HepG2 (cell line): ENCODE measurements at regions not wholly inside any gene's neighbourhood (a gene's known extent, or its start where the extent isn't known, plus 50 kb on each side); places are given as distances from the start of the nearest gene placed in this dataset.

Experiments
- ATAC-seq: fragments of 200-7000 bp; cut with Tn5 transposase; 3 replicates; pipeline ENCODE4 v1.9.1; 2020; ENCODE audit warnings: mild to moderate bottlenecking, moderate library complexity
- BruUV-seq: library from RNA; stranded (reverse); fragments of 400-500 nt; replicated peaks from 2 replicates; lab custom pipeline; 2021; lab: Mats Ljungman, UMichigan
- CTCF ChIA-PET: fragments of 300-600 bp; formaldehyde crosslinking; extraction: SDS; loops from one replicate; lab custom pipeline; 2021; ENCODE audit warnings: low total read pairs, inconsistent platforms, low intra/inter-chr PET ratio; lab: Yijun Ruan, JAX
- POLR2A ChIA-PET: fragments of 350-600 bp; sonication (Branson Sonifier 250); formaldehyde crosslinking; loops from one replicate; lab custom pipeline; 2020; ENCODE audit warnings: antibody characterized with exemption, inconsistent platforms; lab: Yijun Ruan, JAX
- DNase-seq: peaks from one replicate; pipeline ENCODE4 v3.0.0-alpha.2; 2015; ENCODE audit warnings: low spot score
- FAIRE-seq: peaks from 3 replicates; lab custom pipeline; 2011; peaks lifted over from hg19 to GRCh38; lab: Jason Lieb, UNC
- H2AFZ ChIP-seq: one replicate; pipeline ENCODE4 v1.6.1; 2011; ENCODE audit warnings: low read length, inconsistent platforms
- H3K27ac ChIP-seq: fragments of 300-600 bp; 3 replicates; pipeline ENCODE4 v1.8.0; 2011; ENCODE audit warnings: mixed run types, mild to moderate bottlenecking, mixed read lengths, low read length, inconsistent platforms; ENCODE audit not compliant: insufficient read depth; ENCODE audit errors: extremely low read length
- H3K27me3 ChIP-seq, 2 experiments: fragments of 200-600 bp in 1 of 2; 2 replicates in 1 of 2; 3 replicates in 1 of 2; pipeline versions ENCODE4 v1.6.0 to v1.8.0; 2011; ENCODE audit warnings: low read length in 2 of 2, mild to moderate bottlenecking in 2 of 2, moderate library complexity in 2 of 2, inconsistent platforms in 1 of 2; ENCODE audit not compliant: insufficient read depth in 2 of 2, control insufficient read depth in 1 of 2
- H3K36me3 ChIP-seq, 2 experiments: fragments of 200-600 bp in 1 of 2; replicated peaks in 1 of 2; 2 replicates in 1 of 2; 3 replicates in 1 of 2; pipeline versions ENCODE4 v1.5.1 to v1.8.0; 2011; ENCODE audit warnings: low read length in 2 of 2, inconsistent platforms in 1 of 2; ENCODE audit not compliant: insufficient read depth in 2 of 2, control insufficient read depth in 1 of 2
- H3K4me1 ChIP-seq: 2 replicates; pipeline ENCODE4 v1.5.1; 2012; ENCODE audit warnings: low read length, inconsistent platforms; ENCODE audit not compliant: insufficient read depth
- H3K4me2 ChIP-seq: 2 replicates; pipeline ENCODE4 v1.6.0; 2011; ENCODE audit warnings: low read depth, low read length, inconsistent platforms
- H3K4me3 ChIP-seq, 3 experiments: fragments of 200-600 bp in 1 of 3; sonication (generic), shearing (Covaris generic) in 1 of 3; replicated peaks in 1 of 3; 2 replicates each; pipeline ENCODE4 v1.5.1; 2011 to 2016; ENCODE audit warnings: low read length in 3 of 3, inconsistent platforms in 2 of 3, low read depth in 2 of 3, mild to moderate bottlenecking in 2 of 3, control low read depth in 1 of 3, mixed read lengths in 1 of 3; ENCODE audit not compliant: insufficient read depth in 1 of 3
- H3K79me2 ChIP-seq: one replicate; pipeline ENCODE4 v1.6.1; 2011; ENCODE audit warnings: low read length, inconsistent platforms; ENCODE audit not compliant: insufficient read depth
- H3K9ac ChIP-seq: 2 replicates; pipeline ENCODE4 v1.6.0; 2011; ENCODE audit warnings: mild to moderate bottlenecking, low read depth, low read length, inconsistent platforms; ENCODE audit not compliant: insufficient read depth
- H3K9me3 ChIP-seq: 2 replicates; pipeline ENCODE4 v1.5.1; 2012; ENCODE audit warnings: mild to moderate bottlenecking, low read length
- H4K20me1 ChIP-seq: 2 replicates; pipeline ENCODE4 v1.6.0; 2011; ENCODE audit warnings: inconsistent platforms, mild to moderate bottlenecking, low read length, moderate library complexity; ENCODE audit not compliant: insufficient read depth
- FOXJ3 ChIP-seq: sonication (generic); formaldehyde crosslinking; IDR thresholded peaks from 2 replicates; pipeline ENCODE4 v1.4.0; 2020; ENCODE audit warnings: missing genetic modification reagents, mild to moderate bottlenecking, borderline replicate concordance
- MAFK ChIP-seq, 2 experiments: IDR thresholded peaks in 1 of 2; conservative IDR thresholded peaks in 1 of 2; 2 replicates each; pipeline ENCODE4 v1.6.1; 2011; ENCODE audit warnings: improper control_type of control experiment in 2 of 2, low read length in 2 of 2
- MED8 ChIP-seq: sonication (generic); formaldehyde crosslinking; IDR thresholded peaks from 2 replicates; pipeline ENCODE4 v1.8.1; 2023; ENCODE audit warnings: mild to moderate bottlenecking, missing genetic modification reagents; ENCODE audit not compliant: insufficient replicate concordance
- MLLT10 ChIP-seq: sonication (generic); formaldehyde crosslinking; IDR thresholded peaks from 2 replicates; pipeline ENCODE4 v1.4.0; 2020; ENCODE audit warnings: missing genetic modification reagents
- SMAD1 ChIP-seq: sonication (generic); formaldehyde crosslinking; IDR thresholded peaks from 2 replicates; pipeline ENCODE4 v1.4.0; 2020; ENCODE audit warnings: missing genetic modification reagents, low read depth, mild to moderate bottlenecking, borderline replicate concordance
- TRIM24 ChIP-seq: sonication (generic); formaldehyde crosslinking; IDR thresholded peaks from 2 replicates; pipeline ENCODE4 v1.8.0; 2022; ENCODE audit warnings: mild to moderate bottlenecking, missing genetic modification reagents
- ZNF34 ChIP-seq: sonication (generic); formaldehyde crosslinking; IDR thresholded peaks from 2 replicates; pipeline ENCODE4 v1.4.0; 2020; ENCODE audit warnings: mild to moderate bottlenecking, missing genetic modification reagents, borderline replicate concordance
- ZNF446 ChIP-seq: sonication (generic); formaldehyde crosslinking; IDR thresholded peaks from 2 replicates; pipeline ENCODE4 v1.5.0; 2020; ENCODE audit warnings: mild to moderate bottlenecking, missing genetic modification reagents
- ZNF749 ChIP-seq: sonication (generic); formaldehyde crosslinking; IDR thresholded peaks from 2 replicates; pipeline ENCODE4 v1.8.0; 2022; ENCODE audit warnings: mild to moderate bottlenecking, missing genetic modification reagents, moderate library complexity, borderline replicate concordance
- WGBS: methylation state at CpG from one replicate; pipeline ENCODE4 v1.1.6; 2017; ENCODE audit warnings: low lambda C conversion rate; 5-methylcytosine and 5-hydroxymethylcytosine counted together
- in situ Hi-C: cut with HindIII; loops from 2 replicates; pipeline ENCODE4 v1.10.0; 2017; ENCODE audit warnings: low pct_unique_long_range_greater_than_20kb; ENCODE audit not compliant: extremely low pct_ligation_motif_present
- intact Hi-C: fragments of 100-400 bp; cut with micrococcal nuclease; formaldehyde crosslinking; loops from one replicate; pipeline ENCODE4 v1.10.0; 2022; ENCODE audit not compliant: unreplicated experiment

DNA sequence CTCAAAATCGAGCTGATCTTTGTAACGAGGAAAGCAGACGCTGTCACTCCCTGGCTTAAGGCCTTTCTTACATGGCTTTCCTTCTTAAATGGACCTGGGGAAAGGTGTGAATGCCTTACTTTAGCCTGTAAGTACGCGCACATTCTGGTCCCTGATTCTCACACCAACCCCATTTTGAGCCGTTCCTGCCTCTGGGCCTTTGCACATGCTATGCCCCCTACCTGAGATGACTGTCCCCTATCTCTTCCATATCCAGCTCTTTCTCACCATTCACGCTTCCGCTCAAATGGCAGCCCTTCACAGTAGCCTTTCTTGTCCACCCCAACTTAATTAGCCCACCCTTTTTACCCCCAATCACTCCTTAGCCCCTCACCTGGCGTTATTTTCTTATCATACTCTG, 496.7 kb downstream of the SHQ1 start (continued):
- TF ChIP-seq ZNF749 (CRISPR knock-in tag) = no peak
- no peak for TF ChIP-seq TRIM24 (CRISPR knock-in tag)
- no peak for TF ChIP-seq ZNF34 (CRISPR knock-in tag)
- no peak for TF ChIP-seq MAFK (conservative IDR thresholded peaks at IDR 0.05 in 1 of 2, IDR thresholded peaks at IDR 0.05 in 1 of 2; ENCODE audit: low read length in 2 of 2)
- TF ChIP-seq ZNF446 (CRISPR knock-in tag) = no peak
- TF ChIP-seq FOXJ3 = no peak
- TF ChIP-seq, all 625 proteins: peak for 0

DNA sequence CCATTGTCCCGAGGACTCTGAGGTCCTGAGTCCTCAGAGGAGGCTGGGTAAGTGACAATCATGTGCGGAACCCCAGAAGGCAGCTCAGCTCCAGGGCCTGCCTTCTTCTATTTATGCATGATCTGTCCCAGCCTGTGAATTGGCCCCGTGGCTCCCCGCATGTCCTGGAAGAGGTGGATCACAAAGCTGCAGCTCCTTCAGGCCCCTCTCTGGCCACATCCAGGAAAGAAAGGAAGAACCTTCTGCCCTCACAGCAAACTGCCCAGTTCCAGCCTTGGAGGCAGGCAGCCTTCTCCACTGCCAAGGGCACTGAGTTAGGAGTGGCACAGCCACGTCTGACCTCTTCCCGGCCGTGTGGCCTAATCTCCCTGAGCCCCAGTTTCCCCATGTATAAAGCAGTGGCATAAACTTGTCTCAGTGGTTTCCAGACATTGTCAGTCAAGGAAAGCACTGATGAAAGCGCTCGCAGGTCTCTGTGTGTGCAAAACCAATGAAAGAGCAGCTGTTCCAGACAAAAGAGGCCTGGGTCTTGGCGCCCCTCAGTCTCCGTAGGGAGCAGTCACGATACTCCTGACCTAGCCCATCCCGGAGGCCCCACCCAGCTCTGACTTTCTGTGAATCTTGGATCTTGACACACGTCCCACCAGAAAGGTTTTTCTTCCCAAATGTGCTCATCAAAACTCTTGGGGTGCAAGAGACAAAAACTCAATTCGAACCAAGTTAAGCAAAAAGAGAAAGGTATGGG, 497.3 kb downstream of the SHQ1 start:
- no peak for ATAC-seq
- WGBS = 32% methylated on average over 9 of the region's 15 CpGs
- H3K27ac ChIP-seq = no peak overlapping the region
- no peaks in the 10 kb centered on the region for H3K79me2 ChIP-seq
- BruUV-seq = no TSS peak
- no peak for FAIRE-seq
- intact Hi-C loops = no loop called here
- TF ChIP-seq MLLT10 (CRISPR knock-in tag) = no peak
- no peak for TF ChIP-seq MED8 (CRISPR knock-in tag)
- TF ChIP-seq SMAD1 (CRISPR knock-in tag) = no peak
- ChIA-PET CTCF (no interaction called here), POLR2A (no interaction called here)
- peaks cover 0 to 8% of the 10 kb centered on the region in 2 experiments; a peak in 1 of 5 replicates for H3K27me3 ChIP-seq
- no peaks in the 10 kb centered on the region for H4K20me1 ChIP-seq
- H3K9ac ChIP-seq = no peak overlapping the region
- no peak for DNase-seq
- in situ Hi-C loops = no loop called here
- no peaks in the 10 kb centered on the region for H3K9me3 ChIP-seq
- no peak overlapping the region for H3K4me2 ChIP-seq
- H3K4me1 ChIP-seq = no peaks in the 10 kb centered on the region
- H2AFZ ChIP-seq = no peak overlapping the region
- no peak overlapping the region for H3K4me3 ChIP-seq
- no peaks in the 10 kb centered on the region for H3K36me3 ChIP-seq
